NOMO-1 treated with DMSO at 0.1 percent for 48 hours (cell line): ENCODE measurements at regions not wholly inside any gene's neighbourhood (a gene's known extent, or its start where the extent isn't known, plus 50 kb on each side); places are given as distances from the start of the nearest gene placed in this dataset.

Experiments
- DNase-seq: peaks from one replicate; lab custom pipeline; 2025; ENCODE audit not compliant: unreplicated experiment; lab: John Stamatoyannopoulos, UW

- no peak for DNase-seq
These were observed 311.3 kb downstream of the SPATA31D1 start for GRCh38 chr9:82299870-82300269.

- DNase-seq = no peak
These were observed 314.5 kb downstream of the SPATA31D1 start for GRCh38 chr9:82302968-82303655.

GRCh38 chr9:82308836-82309235 is 320.3 kb downstream of the SPATA31D1 start:
- DNase-seq = no peak

- DNase-seq = no peak
These were observed 325.1 kb downstream of the SPATA31D1 start for GRCh38 chr9:82313697-82314096.

GRCh38 chr9:82320566-82320965 is 332.0 kb downstream of the SPATA31D1 start:
- DNase-seq = no peak

GRCh38 chr9:82325907-82326306 is 337.3 kb downstream of the SPATA31D1 start:
- DNase-seq = no peak

- DNase-seq = no peak
These were observed 339.1 kb downstream of the SPATA31D1 start for GRCh38 chr9:82327641-82328040.

GRCh38 chr9:82331079-82331478 is 342.5 kb downstream of the SPATA31D1 start:
- no peak for DNase-seq

GRCh38 chr9:82332018-82332773 is 343.6 kb downstream of the SPATA31D1 start:
- DNase-seq = no peak

- no peak for DNase-seq
These were observed 344.2 kb downstream of the SPATA31D1 start for GRCh38 chr9:82332774-82333152.

GRCh38 chr9:82333671-82334070 is 345.1 kb downstream of the SPATA31D1 start:
- DNase-seq = no peak

GRCh38 chr9:82334286-82334685 is 345.7 kb downstream of the SPATA31D1 start:
- DNase-seq = no peak

GRCh38 chr9:82337351-82337750 is 348.8 kb downstream of the SPATA31D1 start:
- DNase-seq = no peak

GRCh38 chr9:82342046-82342445 is 353.5 kb downstream of the SPATA31D1 start:
- DNase-seq = no peak

- no peak for DNase-seq
These were observed 357.5 kb downstream of the SPATA31D1 start for GRCh38 chr9:82346040-82346439.

- DNase-seq = no peak
These were observed 365.2 kb downstream of the SPATA31D1 start for GRCh38 chr9:82353631-82354278.

GRCh38 chr9:82354279-82354659 is 365.7 kb downstream of the SPATA31D1 start:
- DNase-seq = no peak

- DNase-seq = no peak
These were observed 367.6 kb downstream of the SPATA31D1 start for GRCh38 chr9:82356131-82356530.

- DNase-seq = no peak
These were observed 368.3 kb downstream of the SPATA31D1 start for GRCh38 chr9:82356871-82357270.

- no peak for DNase-seq
These were observed 374.6 kb downstream of the SPATA31D1 start for GRCh38 chr9:82363198-82363597.

- no peak for DNase-seq
These were observed 375.1 kb downstream of the SPATA31D1 start for GRCh38 chr9:82363682-82364081.

GRCh38 chr9:82367016-82367415 is 378.4 kb downstream of the SPATA31D1 start:
- DNase-seq = no peak
